ENCODE measurements at regions not wholly inside any gene's neighbourhood (a gene's known extent, or its start where the extent isn't known, plus 50 kb on each side); places are given as distances from the start of the nearest gene placed in this dataset.

DNA sequence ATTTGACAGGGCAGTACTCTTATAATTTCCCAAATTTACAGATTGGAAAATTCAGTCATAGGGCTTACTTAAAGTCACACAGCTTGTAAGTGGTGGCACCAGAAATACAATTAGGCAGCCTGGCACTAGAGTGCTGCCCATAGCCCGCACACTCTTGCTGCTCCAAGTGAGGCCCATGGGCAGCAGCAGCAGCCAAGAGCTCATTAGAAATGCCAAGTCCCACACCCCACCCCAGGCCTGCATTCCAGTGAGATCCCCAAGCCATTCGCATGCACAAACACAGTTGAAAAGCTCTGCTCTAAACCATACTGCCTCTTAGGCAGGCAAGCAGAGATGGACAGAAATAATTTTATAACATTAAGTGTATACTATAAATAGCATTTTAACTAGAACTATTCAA lies 379.3 kb upstream of the PKDCC start:
- TF ChIP-seq, protein P1, sequence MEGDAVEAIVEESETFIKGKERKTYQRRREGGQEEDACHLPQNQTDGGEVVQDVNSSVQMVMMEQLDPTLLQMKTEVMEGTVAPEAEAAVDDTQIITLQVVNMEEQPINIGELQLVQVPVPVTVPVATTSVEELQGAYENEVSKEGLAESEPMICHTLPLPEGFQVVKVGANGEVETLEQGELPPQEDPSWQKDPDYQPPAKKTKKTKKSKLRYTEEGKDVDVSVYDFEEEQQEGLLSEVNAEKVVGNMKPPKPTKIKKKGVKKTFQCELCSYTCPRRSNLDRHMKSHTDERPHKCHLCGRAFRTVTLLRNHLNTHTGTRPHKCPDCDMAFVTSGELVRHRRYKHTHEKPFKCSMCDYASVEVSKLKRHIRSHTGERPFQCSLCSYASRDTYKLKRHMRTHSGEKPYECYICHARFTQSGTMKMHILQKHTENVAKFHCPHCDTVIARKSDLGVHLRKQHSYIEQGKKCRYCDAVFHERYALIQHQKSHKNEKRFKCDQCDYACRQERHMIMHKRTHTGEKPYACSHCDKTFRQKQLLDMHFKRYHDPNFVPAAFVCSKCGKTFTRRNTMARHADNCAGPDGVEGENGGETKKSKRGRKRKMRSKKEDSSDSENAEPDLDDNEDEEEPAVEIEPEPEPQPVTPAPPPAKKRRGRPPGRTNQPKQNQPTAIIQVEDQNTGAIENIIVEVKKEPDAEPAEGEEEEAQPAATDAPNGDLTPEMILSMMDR (IDR thresholded peaks at IDR 0.05 in 8 of 11, conservative IDR thresholded peaks at IDR 0.05 in 3 of 11), result no peak
- TF ChIP-seq POLR2A (IDR thresholded peaks at IDR 0.05) (no peak), POLR2AphosphoS5 (IDR thresholded peaks at IDR 0.05) (no peak)
